ENCODE measurements at regions not wholly inside any gene's neighbourhood (a gene's known extent, or its start where the extent isn't known, plus 50 kb on each side); places are given as distances from the start of the nearest gene placed in this dataset.

GRCh38 chr1:235059221-235059620 is 69.4 kb downstream of the TOMM20 start:
- Histone ChIP-seq H3K9ac (ENCODE audit: low read length) (no peak overlapping the region), H4K20me1 (ENCODE audit: insufficient read depth) (no peaks in the 10 kb centered on the region), H3K4me3 (ENCODE audit: low read length) (no peak overlapping the region), H3K27ac (ENCODE audit: low read length) (no peak overlapping the region), H3K4me2 (ENCODE audit: low read length) (no peak overlapping the region), H3F3A (ENCODE audit: insufficient read depth, low read length, poor library complexity, severe bottlenecking) (no peaks in the 10 kb centered on the region), H3K9me3 (ENCODE audit: low read length) (no peaks in the 10 kb centered on the region), H3K27me3 (ENCODE audit: insufficient read depth, low read depth, low read length) (no peaks in the 10 kb centered on the region), H3K79me2 (replicated peaks; ENCODE audit: insufficient read depth, low read length) (no peaks in the 10 kb centered on the region), H2AFZ (ENCODE audit: low read depth, low read length) (no peak overlapping the region), H3K36me3 (ENCODE audit: insufficient read depth, low read length) (no peaks in the 10 kb centered on the region), H3K9me2 (ENCODE audit: insufficient read depth, low read length) (no peaks in the 10 kb centered on the region)
- TF ChIP-seq EZH2 (IDR thresholded peaks at IDR 0.05; ENCODE audit: borderline replicate concordance, insufficient read depth, low read length, poor library complexity, severe bottlenecking) = no peak
- no peak for TF ChIP-seq SMC3 (conservative IDR thresholded peaks at IDR 0.05; ENCODE audit: poor library complexity)
- no peak for TF ChIP-seq RAD21 (conservative IDR thresholded peaks at IDR 0.05)
- no peak for TF ChIP-seq EP300 (conservative IDR thresholded peaks at IDR 0.05; ENCODE audit: poor library complexity, severe bottlenecking)
- TF ChIP-seq POLR2AphosphoS5 (IDR thresholded peaks at IDR 0.05) = no peak
- no peak for TF ChIP-seq MXI1 (conservative IDR thresholded peaks at IDR 0.05; ENCODE audit: poor library complexity, severe bottlenecking)
- no peak for TF ChIP-seq TAF1 (IDR thresholded peaks at IDR 0.05; ENCODE audit: low read depth)
- no peak for TF ChIP-seq REST (IDR thresholded peaks at IDR 0.05; ENCODE audit: borderline replicate concordance)
- no peak for TF ChIP-seq CTCF (IDR thresholded peaks at IDR 0.05; ENCODE audit: poor library complexity, severe bottlenecking)

DNA sequence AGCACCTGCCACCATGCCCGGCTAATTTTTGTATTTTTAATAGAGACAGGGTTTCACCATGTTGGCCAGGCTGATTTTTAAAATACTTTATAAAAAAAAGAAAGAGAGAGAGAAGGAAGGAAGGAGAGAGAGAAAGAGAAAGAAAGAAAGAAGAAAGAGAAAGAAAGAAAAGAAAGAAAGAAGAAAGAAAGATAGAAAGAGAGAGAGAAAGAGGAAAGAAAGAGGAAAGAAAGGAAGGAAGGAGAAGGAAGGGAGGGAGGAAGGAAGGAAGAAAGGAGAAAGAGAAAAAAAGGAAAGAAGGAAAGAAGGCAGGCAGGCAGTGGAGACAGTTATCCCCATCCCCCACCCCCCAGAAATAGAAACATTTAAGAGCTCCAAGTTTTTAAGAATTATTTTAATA is 69.9 kb downstream of the TOMM20 start:
- Histone ChIP-seq H3K4me2 (ENCODE audit: low read length) (no peak overlapping the region), H2AFZ (ENCODE audit: low read depth, low read length) (no peak overlapping the region)
- no peak for TF ChIP-seq EP300 (conservative IDR thresholded peaks at IDR 0.05; ENCODE audit: poor library complexity, severe bottlenecking)
- TF ChIP-seq REST (IDR thresholded peaks at IDR 0.05; ENCODE audit: borderline replicate concordance) = no peak
- no peak for TF ChIP-seq SMC3 (conservative IDR thresholded peaks at IDR 0.05; ENCODE audit: poor library complexity)
- no peak for TF ChIP-seq RAD21 (conservative IDR thresholded peaks at IDR 0.05)
- no peak for TF ChIP-seq MXI1 (conservative IDR thresholded peaks at IDR 0.05; ENCODE audit: poor library complexity, severe bottlenecking)
- TF ChIP-seq EZH2 (IDR thresholded peaks at IDR 0.05; ENCODE audit: borderline replicate concordance, insufficient read depth, low read length, poor library complexity, severe bottlenecking) = no peak
- TF ChIP-seq CTCF (IDR thresholded peaks at IDR 0.05; ENCODE audit: poor library complexity, severe bottlenecking) = no peak
- no peak for TF ChIP-seq TAF1 (IDR thresholded peaks at IDR 0.05; ENCODE audit: low read depth)
- TF ChIP-seq POLR2AphosphoS5 (IDR thresholded peaks at IDR 0.05) = no peak

More for the DNA sequence above, 69.9 kb downstream of the TOMM20 start:
- Histone ChIP-seq H3F3A (ENCODE audit: insufficient read depth, low read length, poor library complexity, severe bottlenecking) (no peaks in the 10 kb centered on the region), H3K9me2 (ENCODE audit: insufficient read depth, low read length) (no peaks in the 10 kb centered on the region), H3K79me2 (replicated peaks; ENCODE audit: insufficient read depth, low read length) (no peaks in the 10 kb centered on the region), H3K36me3 (ENCODE audit: insufficient read depth, low read length) (no peaks in the 10 kb centered on the region), H3K27me3 (ENCODE audit: insufficient read depth, low read depth, low read length) (no peaks in the 10 kb centered on the region), H4K20me1 (ENCODE audit: insufficient read depth) (no peaks in the 10 kb centered on the region), H3K9me3 (ENCODE audit: low read length) (no peaks in the 10 kb centered on the region), H3K4me3 (ENCODE audit: low read length) (no peak overlapping the region), H3K27ac (ENCODE audit: low read length) (no peak overlapping the region), H3K9ac (ENCODE audit: low read length) (no peak overlapping the region)

Measured in neural cell (in vitro differentiated cells).